SK-N-SH (cell line): ENCODE measurements at regions not wholly inside any gene's neighbourhood (a gene's known extent, or its start where the extent isn't known, plus 50 kb on each side); places are given as distances from the start of the nearest gene placed in this dataset.

Source experiments
- CTCF ChIA-PET: fragments of 300-600, 350-600 bp; formaldehyde crosslinking; extraction: SDS; loops from one replicate; lab custom pipeline; 2021; lab: Yijun Ruan, JAX
- POLR2A ChIA-PET: fragments of 350-600 bp; sonication (Branson Sonifier 250); formaldehyde crosslinking; extraction: SDS; loops from one replicate; lab custom pipeline; 2020; ENCODE audit warnings: antibody characterized with exemption, inconsistent platforms; lab: Yijun Ruan, JAX
- DNase-seq: peaks from one replicate; pipeline ENCODE4 v3.0.0; 2012
- H2AFZ ChIP-seq: fragments of 200-600 bp; sonication (generic); 2 replicates; pipeline ENCODE4 v1.8.1; 2016; ENCODE audit warnings: antibody characterized with exemption, mild to moderate bottlenecking, low read depth
- H3F3A ChIP-seq: fragments of 200-600 bp; sonication (generic); replicated peaks from 2 replicates; pipeline ENCODE3; 2016; ENCODE audit warnings: antibody characterized with exemption, mild to moderate bottlenecking; ENCODE audit not compliant: insufficient read depth
- H3K27ac ChIP-seq, 2 experiments: fragments of 200-500 bp in 1 of 2; fragments of 200-600 bp in 1 of 2; sonication (Bioruptor generic) in 1 of 2; sonication (generic), shearing (Covaris generic) in 1 of 2; 2 replicates each; pipeline versions ENCODE4 v1.5.1 to v1.6.1; 2014 to 2016; ENCODE audit warnings: low read depth in 2 of 2, inconsistent platforms in 1 of 2, low read length in 1 of 2, mild to moderate bottlenecking in 1 of 2, mixed read lengths in 1 of 2
- H3K27me3 ChIP-seq: fragments of 200-600 bp; sonication (generic), shearing (Covaris generic); 2 replicates; pipeline ENCODE4 v1.6.1; 2016; ENCODE audit warnings: mixed run types; ENCODE audit not compliant: insufficient read depth
- H3K36me3 ChIP-seq, 2 experiments: fragments of 200-500 bp in 1 of 2; fragments of 200-600 bp in 1 of 2; sonication (Bioruptor generic) in 1 of 2; sonication (generic) in 1 of 2; replicated peaks in 1 of 2; 2 replicates each; pipeline versions ENCODE3 to v1.5.1; 2014 to 2016; ENCODE audit warnings: low read length in 1 of 2, mild to moderate bottlenecking in 1 of 2; ENCODE audit not compliant: insufficient read depth in 2 of 2, control insufficient read depth in 1 of 2
- H3K4me1 ChIP-seq, 2 experiments: fragments of 200-500 bp in 1 of 2; fragments of 200-600 bp in 1 of 2; sonication (Bioruptor generic) in 1 of 2; sonication (generic), shearing (Covaris generic) in 1 of 2; 2 replicates each; pipeline versions ENCODE4 v1.5.1 to v1.6.1; 2014 to 2016; ENCODE audit warnings: low read depth in 1 of 2, low read length in 1 of 2, mixed run types in 1 of 2; ENCODE audit not compliant: insufficient read depth in 2 of 2, control insufficient read depth in 1 of 2
- H3K4me2 ChIP-seq: fragments of 200-600 bp; sonication (generic), shearing (Covaris generic); 2 replicates; pipeline ENCODE4 v1.6.1; 2017; ENCODE audit warnings: mixed run types
- H3K4me3 ChIP-seq, 2 experiments: fragments of 200-500 bp in 1 of 2; fragments of 200-600 bp in 1 of 2; sonication (Bioruptor generic) in 1 of 2; sonication (generic), shearing (Covaris generic) in 1 of 2; 2 replicates each; pipeline versions ENCODE4 v1.5.1 to v1.8.1; 2014 to 2016; ENCODE audit warnings: low read depth in 2 of 2, inconsistent platforms in 1 of 2, low read length in 1 of 2, mild to moderate bottlenecking in 1 of 2, mixed read lengths in 1 of 2, moderate library complexity in 1 of 2
- H3K79me2 ChIP-seq: fragments of 200-600 bp; sonication (generic); 2 replicates; pipeline ENCODE4 v1.8.1; 2017; ENCODE audit warnings: mild to moderate bottlenecking; ENCODE audit not compliant: insufficient read depth
- H3K9ac ChIP-seq: fragments of 200-600 bp; sonication (generic); 2 replicates; pipeline ENCODE4 v1.6.1; 2017; ENCODE audit warnings: mixed run types
- H3K9me2 ChIP-seq: fragments of 200-600 bp; sonication (generic); 2 replicates; pipeline ENCODE4 v1.6.1; 2017; ENCODE audit warnings: mixed run types
- H3K9me3 ChIP-seq: fragments of 200-600 bp; sonication (generic); 2 replicates; pipeline ENCODE4 v1.6.1; 2017; ENCODE audit warnings: mixed run types, mild to moderate bottlenecking, moderate library complexity
- H4K20me1 ChIP-seq: fragments of 200-600 bp; sonication (generic); 2 replicates; pipeline ENCODE4 v1.6.1; 2017; ENCODE audit warnings: mild to moderate bottlenecking, mixed run types; ENCODE audit not compliant: insufficient read depth
- CHD2 ChIP-seq: fragments of 150-350 bp; IDR thresholded peaks from 2 replicates; pipeline ENCODE4 v1.6.1; 2018; ENCODE audit warnings: low read length; ENCODE audit not compliant: partially characterized antibody
- EZH2phosphoT487 ChIP-seq: fragments of 200-600 bp; sonication (generic); IDR thresholded peaks from 2 replicates; pipeline ENCODE4 v1.6.1; 2017; ENCODE audit warnings: low read depth, mixed run types, mild to moderate bottlenecking, antibody characterized with exemption, moderate library complexity, borderline replicate concordance
- FOSL2 ChIP-seq: IDR thresholded peaks from 2 replicates; pipeline ENCODE4 v1.4.0; 2012; ENCODE audit warnings: low read depth, mild to moderate bottlenecking, moderate library complexity, borderline replicate concordance
- FOXM1 ChIP-seq: IDR thresholded peaks from 2 replicates; pipeline ENCODE4 v1.4.0; 2012; ENCODE audit warnings: low read depth, mild to moderate bottlenecking
- GABPA ChIP-seq: IDR thresholded peaks from 2 replicates; pipeline ENCODE4 v1.4.0; 2012; ENCODE audit warnings: low read depth, mild to moderate bottlenecking
- GATA2 ChIP-seq: sonication (generic); formaldehyde crosslinking; IDR thresholded peaks from 2 replicates; pipeline ENCODE4 v1.5.0; 2020; ENCODE audit warnings: mild to moderate bottlenecking, missing genetic modification reagents
- JUND ChIP-seq: IDR thresholded peaks from 2 replicates; pipeline ENCODE4 v1.4.0; 2012
- MXI1 ChIP-seq: IDR thresholded peaks from 2 replicates; pipeline ENCODE4 v1.6.1; 2012; ENCODE audit warnings: mild to moderate bottlenecking, low read depth, low read length, improper control_type of control experiment
- RAD21 ChIP-seq: IDR thresholded peaks from 2 replicates; pipeline ENCODE4 v1.6.1; 2012; ENCODE audit warnings: mild to moderate bottlenecking, low read length
- RCOR1 ChIP-seq: fragments of 150-350 bp; IDR thresholded peaks from 2 replicates; pipeline ENCODE4 v1.6.1; 2017; ENCODE audit warnings: antibody characterized with exemption, low read length
- RFX5 ChIP-seq: IDR thresholded peaks from 2 replicates; pipeline ENCODE4 v1.6.1; 2012; ENCODE audit warnings: mild to moderate bottlenecking, improper control_type of control experiment, low read length
- RXRA ChIP-seq: IDR thresholded peaks from 2 replicates; pipeline ENCODE4 v1.4.0; 2012; ENCODE audit warnings: low read depth, mild to moderate bottlenecking, borderline replicate concordance
- SIN3A ChIP-seq: IDR thresholded peaks from 2 replicates; pipeline ENCODE4 v1.6.1; 2012; ENCODE audit warnings: low read depth, mild to moderate bottlenecking, low read length, moderate library complexity, borderline replicate concordance
- SMC3 ChIP-seq: IDR thresholded peaks from 2 replicates; pipeline ENCODE4 v1.6.1; 2012; ENCODE audit warnings: low read depth, low read length, improper control_type of control experiment
- TCF12 ChIP-seq: IDR thresholded peaks from 2 replicates; pipeline ENCODE4 v1.4.0; 2012
- TEAD4 ChIP-seq: IDR thresholded peaks from 2 replicates; pipeline ENCODE4 v1.4.0; 2012; ENCODE audit warnings: mild to moderate bottlenecking, borderline replicate concordance; ENCODE audit not compliant: insufficient read depth
- YY1 ChIP-seq: IDR thresholded peaks from 2 replicates; pipeline ENCODE4 v1.4.0; 2012; ENCODE audit warnings: low read depth, mild to moderate bottlenecking
- WGBS: methylation state at CpG from one replicate; pipeline ENCODE4 v1.1.6; 2017; ENCODE audit warnings: low lambda C conversion rate; 5-methylcytosine and 5-hydroxymethylcytosine counted together
- TF ChIP-seq, protein P1 (sequence below): fragments of 150-350 bp; IDR thresholded peaks from 2 replicates; pipeline ENCODE4 v1.6.1; 2016; ENCODE audit warnings: mild to moderate bottlenecking, low read depth, low read length
- TF ChIP-seq, protein P2 (sequence below): IDR thresholded peaks from 2 replicates; pipeline ENCODE4; 2012
- TF ChIP-seq, protein P3 (sequence below): IDR thresholded peaks from 2 replicates; pipeline ENCODE4 v1.4.0; 2012; ENCODE audit warnings: low read depth, borderline replicate concordance
- TF ChIP-seq, protein P4 (sequence below): fragments of 150-350 bp; IDR thresholded peaks from 2 replicates; pipeline ENCODE4 v1.6.1; 2017; ENCODE audit warnings: antibody characterized with exemption, low read length, low read depth, borderline replicate concordance

DNA sequence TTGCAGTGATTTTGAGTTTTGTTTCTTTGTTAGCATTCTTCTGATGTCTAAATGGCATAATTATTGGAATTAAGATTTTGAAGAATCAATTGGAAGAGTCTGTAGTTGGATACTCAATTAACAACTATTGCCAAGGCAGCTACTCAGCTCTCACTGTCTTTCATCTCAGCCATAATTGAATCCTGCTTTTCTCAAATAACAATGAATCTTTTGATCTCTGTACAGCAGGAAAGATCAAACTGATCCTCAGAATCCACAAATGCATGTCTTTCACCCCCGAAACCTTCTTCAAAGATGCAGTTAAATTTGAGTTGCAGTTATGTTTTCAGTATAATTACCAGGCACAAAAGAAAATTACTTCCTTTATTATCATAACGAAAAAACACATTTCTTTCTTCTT is 86.2 kb downstream of the MAD2L1 start:
- Histone ChIP-seq H3K4me3 (no peak overlapping the region), H3K9me3 (no peaks in the 10 kb centered on the region), H3F3A (no peaks in the 10 kb centered on the region), H2AFZ (no peak overlapping the region), H3K4me1 (peaks cover 0 to 3% of the 10 kb centered on the region in 2 experiments; a peak in 1 of 4 replicates), H4K20me1 (no peaks in the 10 kb centered on the region), H3K27ac (no peak overlapping the region), H3K27me3 (no peaks in the 10 kb centered on the region), H3K9ac (no peak overlapping the region), H3K9me2 (no peaks in the 10 kb centered on the region), H3K79me2 (no peaks in the 10 kb centered on the region), H3K36me3 (no peaks in the 10 kb centered on the region), H3K4me2 (no peak overlapping the region)
- TF ChIP-seq JUND = no peak
- TF ChIP-seq CHD2 = no peak
- no peak for TF ChIP-seq FOXM1
- no peak for TF ChIP-seq TEAD4
- no peak for TF ChIP-seq RFX5
- no peak for DNase-seq
- ChIA-PET POLR2A (no interaction called here), CTCF (no interaction called here)
- WGBS = 41% methylated on average over 2 of the region's 2 CpGs

DNA sequence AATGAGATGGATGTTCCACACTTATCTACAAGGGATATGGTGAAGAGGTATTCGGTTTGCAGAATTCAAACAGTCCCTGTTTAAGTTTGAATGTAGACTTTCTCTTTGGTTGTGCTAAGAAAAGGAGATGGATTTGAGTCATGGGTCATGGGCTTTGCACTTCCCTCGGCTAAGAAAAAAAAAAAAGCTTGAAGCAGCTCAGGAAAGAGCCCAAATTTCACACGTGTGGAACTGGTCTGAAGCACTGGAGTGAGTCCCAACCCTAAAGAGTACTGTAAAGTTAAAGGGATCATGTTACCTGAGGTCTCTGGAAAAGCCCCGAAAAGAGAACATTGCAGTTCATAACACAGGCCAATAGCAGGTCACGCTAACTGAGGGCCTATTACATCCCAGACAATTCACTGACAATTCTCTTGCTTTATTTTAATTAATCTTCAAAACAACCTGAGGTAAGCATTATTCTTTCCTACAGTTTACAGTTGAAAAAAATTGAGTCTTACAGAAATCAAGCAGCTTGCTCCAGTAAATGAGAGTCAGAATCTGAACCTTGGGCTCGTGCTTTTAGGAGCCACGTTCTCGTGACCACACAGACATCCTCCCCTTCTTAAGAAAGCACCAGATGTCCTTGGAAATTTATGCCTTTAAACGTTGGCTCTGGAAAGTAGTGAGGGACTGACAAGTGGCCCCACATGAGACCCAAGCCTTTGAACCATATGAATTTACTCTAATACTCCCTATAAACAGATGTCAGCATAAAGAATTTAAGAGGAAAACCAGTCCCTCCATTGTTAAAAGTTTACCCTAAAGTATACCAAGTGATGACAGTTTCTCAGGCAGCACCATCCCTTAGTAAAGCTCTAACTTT is 89.3 kb downstream of the MAD2L1 start:
- Histone ChIP-seq H3K4me2 (no peak overlapping the region), H3K27me3 (no peaks in the 10 kb centered on the region)
- DNase-seq = no peak
- no peak for TF ChIP-seq YY1
- TF ChIP-seq, protein P1, sequence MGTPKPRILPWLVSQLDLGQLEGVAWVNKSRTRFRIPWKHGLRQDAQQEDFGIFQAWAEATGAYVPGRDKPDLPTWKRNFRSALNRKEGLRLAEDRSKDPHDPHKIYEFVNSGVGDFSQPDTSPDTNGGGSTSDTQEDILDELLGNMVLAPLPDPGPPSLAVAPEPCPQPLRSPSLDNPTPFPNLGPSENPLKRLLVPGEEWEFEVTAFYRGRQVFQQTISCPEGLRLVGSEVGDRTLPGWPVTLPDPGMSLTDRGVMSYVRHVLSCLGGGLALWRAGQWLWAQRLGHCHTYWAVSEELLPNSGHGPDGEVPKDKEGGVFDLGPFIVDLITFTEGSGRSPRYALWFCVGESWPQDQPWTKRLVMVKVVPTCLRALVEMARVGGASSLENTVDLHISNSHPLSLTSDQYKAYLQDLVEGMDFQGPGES = no peak
- no peak for TF ChIP-seq TCF12
- no peak for TF ChIP-seq FOSL2
- TF ChIP-seq, protein P2, sequence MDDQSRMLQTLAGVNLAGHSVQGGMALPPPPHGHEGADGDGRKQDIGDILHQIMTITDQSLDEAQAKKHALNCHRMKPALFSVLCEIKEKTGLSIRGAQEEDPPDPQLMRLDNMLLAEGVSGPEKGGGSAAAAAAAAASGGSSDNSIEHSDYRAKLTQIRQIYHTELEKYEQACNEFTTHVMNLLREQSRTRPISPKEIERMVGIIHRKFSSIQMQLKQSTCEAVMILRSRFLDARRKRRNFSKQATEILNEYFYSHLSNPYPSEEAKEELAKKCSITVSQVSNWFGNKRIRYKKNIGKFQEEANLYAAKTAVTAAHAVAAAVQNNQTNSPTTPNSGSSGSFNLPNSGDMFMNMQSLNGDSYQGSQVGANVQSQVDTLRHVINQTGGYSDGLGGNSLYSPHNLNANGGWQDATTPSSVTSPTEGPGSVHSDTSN = no peak
- TF ChIP-seq SMC3 = no peak
- no peak for TF ChIP-seq FOXM1
- no peak for TF ChIP-seq RFX5
- no peak for TF ChIP-seq CHD2
- TF ChIP-seq, protein P3, sequence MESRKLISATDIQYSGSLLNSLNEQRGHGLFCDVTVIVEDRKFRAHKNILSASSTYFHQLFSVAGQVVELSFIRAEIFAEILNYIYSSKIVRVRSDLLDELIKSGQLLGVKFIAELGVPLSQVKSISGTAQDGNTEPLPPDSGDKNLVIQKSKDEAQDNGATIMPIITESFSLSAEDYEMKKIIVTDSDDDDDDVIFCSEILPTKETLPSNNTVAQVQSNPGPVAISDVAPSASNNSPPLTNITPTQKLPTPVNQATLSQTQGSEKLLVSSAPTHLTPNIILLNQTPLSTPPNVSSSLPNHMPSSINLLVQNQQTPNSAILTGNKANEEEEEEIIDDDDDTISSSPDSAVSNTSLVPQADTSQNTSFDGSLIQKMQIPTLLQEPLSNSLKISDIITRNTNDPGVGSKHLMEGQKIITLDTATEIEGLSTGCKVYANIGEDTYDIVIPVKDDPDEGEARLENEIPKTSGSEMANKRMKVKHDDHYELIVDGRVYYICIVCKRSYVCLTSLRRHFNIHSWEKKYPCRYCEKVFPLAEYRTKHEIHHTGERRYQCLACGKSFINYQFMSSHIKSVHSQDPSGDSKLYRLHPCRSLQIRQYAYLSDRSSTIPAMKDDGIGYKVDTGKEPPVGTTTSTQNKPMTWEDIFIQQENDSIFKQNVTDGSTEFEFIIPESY = no peak
- TF ChIP-seq EZH2phosphoT487 = no peak
- no peak for TF ChIP-seq RXRA
- TF ChIP-seq MXI1 = no peak
- no peak for TF ChIP-seq SIN3A
- TF ChIP-seq GABPA = no peak
- no peak for TF ChIP-seq RCOR1
- no peak for TF ChIP-seq TEAD4
- no peak for TF ChIP-seq GATA2 (CRISPR knock-in tag)
- no peak for TF ChIP-seq RAD21
- TF ChIP-seq, protein P4, sequence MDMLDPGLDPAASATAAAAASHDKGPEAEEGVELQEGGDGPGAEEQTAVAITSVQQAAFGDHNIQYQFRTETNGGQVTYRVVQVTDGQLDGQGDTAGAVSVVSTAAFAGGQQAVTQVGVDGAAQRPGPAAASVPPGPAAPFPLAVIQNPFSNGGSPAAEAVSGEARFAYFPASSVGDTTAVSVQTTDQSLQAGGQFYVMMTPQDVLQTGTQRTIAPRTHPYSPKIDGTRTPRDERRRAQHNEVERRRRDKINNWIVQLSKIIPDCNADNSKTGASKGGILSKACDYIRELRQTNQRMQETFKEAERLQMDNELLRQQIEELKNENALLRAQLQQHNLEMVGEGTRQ = no peak
- TF ChIP-seq, all 33 proteins: peak for 0
- H3F3A ChIP-seq = no peaks in the 10 kb centered on the region
- no peaks in the 10 kb centered on the region for H3K36me3 ChIP-seq
- no peaks in the 10 kb centered on the region for H3K9me2 ChIP-seq
- H3K79me2 ChIP-seq = no peaks in the 10 kb centered on the region
- no peaks in the 10 kb centered on the region for H3K4me1 ChIP-seq
- ChIA-PET CTCF (interaction anchor here (1.1 kb wide), 1 partner anchor 70 kb away, joined by 3 read pairs; no protein-coding TSS in a partner anchor), POLR2A (no interaction called here)
- no peak overlapping the region for H3K4me3 ChIP-seq
- H3K27ac ChIP-seq = no peak overlapping the region
- H3K9ac ChIP-seq = no peak overlapping the region
- H4K20me1 ChIP-seq = no peaks in the 10 kb centered on the region
- H3K9me3 ChIP-seq = no peaks in the 10 kb centered on the region
- H2AFZ ChIP-seq = no peak overlapping the region
- 38% methylated on average over 9 of the region's 9 CpGs for WGBS
